Parathyroid adenoma (tissue), 2 donors: ENCODE measurements at regions not wholly inside any gene's neighbourhood (a gene's known extent, or its start where the extent isn't known, plus 50 kb on each side); places are given as distances from the start of the nearest gene placed in this dataset.

Experiments used
- H2AFZ ChIP-seq: fragments of 300-600 bp; sonication (generic); one replicate; pipeline ENCODE4 v1.7.0; 2017; ENCODE audit warnings: antibody characterized with exemption, mild to moderate bottlenecking
- H3K27ac ChIP-seq: fragments of 300-600 bp; sonication (generic); one replicate; pipeline ENCODE4 v1.7.0; 2017
- H3K27me3 ChIP-seq: fragments of 300-600 bp; sonication (generic); one replicate; pipeline ENCODE4 v1.7.0; 2017; ENCODE audit warnings: low read length; ENCODE audit not compliant: control insufficient read depth, insufficient read depth
- H3K36me3 ChIP-seq: fragments of 300-600 bp; sonication (generic); one replicate; pipeline ENCODE4 v1.7.0; 2017; ENCODE audit warnings: low read length; ENCODE audit not compliant: control insufficient read depth, insufficient read depth
- H3K4me1 ChIP-seq: fragments of 300-600 bp; sonication (generic); one replicate; pipeline ENCODE4 v1.7.0; 2017; ENCODE audit warnings: control low read depth
- H3K4me2 ChIP-seq: fragments of 300-600 bp; sonication (generic); one replicate; pipeline ENCODE4 v1.7.0; 2017; ENCODE audit warnings: low read length
- H3K4me3 ChIP-seq: fragments of 300-600 bp; sonication (generic); one replicate; pipeline ENCODE4 v1.7.0; 2017; ENCODE audit warnings: low read depth, low read length
- H3K79me2 ChIP-seq: fragments of 300-600 bp; sonication (generic); one replicate; pipeline ENCODE4 v1.7.0; 2017; ENCODE audit warnings: control low read depth
- H3K9ac ChIP-seq: fragments of 300-600 bp; sonication (generic); one replicate; pipeline ENCODE4 v1.7.0; 2017; ENCODE audit warnings: mild to moderate bottlenecking
- H3K9me3 ChIP-seq: fragments of 300-600 bp; sonication (generic); one replicate; pipeline ENCODE4 v1.7.0; 2017; ENCODE audit warnings: low read length; ENCODE audit not compliant: control insufficient read depth
- TF ChIP-seq, protein P1 (sequence below): fragments of 300-600 bp; sonication (generic); IDR thresholded peaks from one replicate; pipeline ENCODE4 v1.7.0; 2017; ENCODE audit warnings: antibody characterized with exemption, mild to moderate bottlenecking
- donor health status: primary hyperparathyroidism.

DNA sequence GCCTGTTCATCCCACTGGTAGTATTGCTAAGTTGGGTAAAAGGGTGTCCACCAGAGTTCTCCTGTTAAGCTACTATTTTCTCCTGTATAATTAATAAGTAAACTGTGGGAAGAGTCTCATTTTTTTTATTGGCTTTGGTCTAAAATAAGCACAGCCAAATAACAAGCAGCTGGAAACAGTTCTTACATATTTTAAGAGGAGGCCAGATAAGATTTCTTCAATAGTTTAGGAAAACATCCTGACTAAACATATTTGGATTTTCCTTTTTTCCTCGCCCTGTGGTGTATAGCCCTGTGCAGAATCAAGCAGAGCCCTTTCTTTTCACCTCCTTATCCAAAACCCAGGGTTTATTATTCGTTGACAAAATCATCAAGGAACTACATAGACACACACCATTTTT lies 122.2 kb upstream of the ZNF608 start:
- Histone ChIP-seq H3K4me3 (no peak overlapping the region), H3K4me1 (peaks cover 12% of the 10 kb centered on the region), H3K27ac (no peak overlapping the region), H3K4me2 (no peak overlapping the region), H3K9ac (no peak overlapping the region), H3K9me3 (no peaks in the 10 kb centered on the region), H2AFZ (peak overlapping the region; percentile 5), H3K27me3 (no peaks in the 10 kb centered on the region), H3K79me2 (no peaks in the 10 kb centered on the region), H3K36me3 (no peaks in the 10 kb centered on the region)
- TF ChIP-seq, protein P1, sequence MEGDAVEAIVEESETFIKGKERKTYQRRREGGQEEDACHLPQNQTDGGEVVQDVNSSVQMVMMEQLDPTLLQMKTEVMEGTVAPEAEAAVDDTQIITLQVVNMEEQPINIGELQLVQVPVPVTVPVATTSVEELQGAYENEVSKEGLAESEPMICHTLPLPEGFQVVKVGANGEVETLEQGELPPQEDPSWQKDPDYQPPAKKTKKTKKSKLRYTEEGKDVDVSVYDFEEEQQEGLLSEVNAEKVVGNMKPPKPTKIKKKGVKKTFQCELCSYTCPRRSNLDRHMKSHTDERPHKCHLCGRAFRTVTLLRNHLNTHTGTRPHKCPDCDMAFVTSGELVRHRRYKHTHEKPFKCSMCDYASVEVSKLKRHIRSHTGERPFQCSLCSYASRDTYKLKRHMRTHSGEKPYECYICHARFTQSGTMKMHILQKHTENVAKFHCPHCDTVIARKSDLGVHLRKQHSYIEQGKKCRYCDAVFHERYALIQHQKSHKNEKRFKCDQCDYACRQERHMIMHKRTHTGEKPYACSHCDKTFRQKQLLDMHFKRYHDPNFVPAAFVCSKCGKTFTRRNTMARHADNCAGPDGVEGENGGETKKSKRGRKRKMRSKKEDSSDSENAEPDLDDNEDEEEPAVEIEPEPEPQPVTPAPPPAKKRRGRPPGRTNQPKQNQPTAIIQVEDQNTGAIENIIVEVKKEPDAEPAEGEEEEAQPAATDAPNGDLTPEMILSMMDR: no peak

GRCh38 chr5:124869426-124870033 lies 123.1 kb upstream of the ZNF608 start:
- Histone ChIP-seq H3K4me2 (no peak overlapping the region), H2AFZ (no peak overlapping the region), H3K27me3 (no peaks in the 10 kb centered on the region), H3K9ac (no peak overlapping the region), H3K9me3 (no peaks in the 10 kb centered on the region), H3K4me1 (peaks cover 12% of the 10 kb centered on the region), H3K4me3 (no peak overlapping the region), H3K79me2 (no peaks in the 10 kb centered on the region), H3K27ac (no peak overlapping the region), H3K36me3 (no peaks in the 10 kb centered on the region)
- TF ChIP-seq, protein P1: no peak

DNA sequence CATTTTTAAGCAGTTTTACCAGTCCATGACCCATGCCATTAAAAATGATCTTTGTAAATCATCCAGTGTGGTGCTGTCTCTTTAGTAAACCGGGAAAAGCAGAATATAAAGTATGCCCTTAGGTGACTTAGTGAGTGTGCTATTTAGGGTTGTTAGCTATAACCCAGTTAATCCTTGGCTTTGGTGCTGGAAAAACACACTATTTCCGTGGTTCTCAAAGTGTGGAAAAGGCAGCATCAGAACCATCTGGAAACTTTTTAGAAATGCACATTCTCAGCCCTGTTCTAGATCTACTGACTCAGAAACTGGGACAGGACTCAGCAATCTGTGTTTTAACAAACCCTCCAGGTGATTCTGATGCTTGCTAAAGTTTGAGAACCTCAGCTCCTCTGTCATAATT lies 123.6 kb upstream of the ZNF608 start:
- Histone ChIP-seq H3K9ac (no peak overlapping the region), H3K27ac (no peak overlapping the region), H3K27me3 (no peaks in the 10 kb centered on the region), H3K9me3 (no peaks in the 10 kb centered on the region), H3K4me3 (no peak overlapping the region), H3K36me3 (no peaks in the 10 kb centered on the region), H3K4me2 (no peak overlapping the region), H3K4me1 (peaks cover 12% of the 10 kb centered on the region), H2AFZ (no peak overlapping the region), H3K79me2 (no peaks in the 10 kb centered on the region)
- TF ChIP-seq, protein P1: no peak

GRCh38 chr5:124871303-124871702 lies 124.9 kb upstream of the ZNF608 start:
- Histone ChIP-seq H3K9ac (no peak overlapping the region), H3K27ac (no peak overlapping the region), H3K9me3 (no peaks in the 10 kb centered on the region), H3K36me3 (no peaks in the 10 kb centered on the region), H3K27me3 (no peaks in the 10 kb centered on the region), H3K79me2 (no peaks in the 10 kb centered on the region), H2AFZ (no peak overlapping the region), H3K4me3 (no peak overlapping the region), H3K4me2 (no peak overlapping the region), H3K4me1 (peaks cover 12% of the 10 kb centered on the region)
- TF ChIP-seq, protein P1: no peak

DNA sequence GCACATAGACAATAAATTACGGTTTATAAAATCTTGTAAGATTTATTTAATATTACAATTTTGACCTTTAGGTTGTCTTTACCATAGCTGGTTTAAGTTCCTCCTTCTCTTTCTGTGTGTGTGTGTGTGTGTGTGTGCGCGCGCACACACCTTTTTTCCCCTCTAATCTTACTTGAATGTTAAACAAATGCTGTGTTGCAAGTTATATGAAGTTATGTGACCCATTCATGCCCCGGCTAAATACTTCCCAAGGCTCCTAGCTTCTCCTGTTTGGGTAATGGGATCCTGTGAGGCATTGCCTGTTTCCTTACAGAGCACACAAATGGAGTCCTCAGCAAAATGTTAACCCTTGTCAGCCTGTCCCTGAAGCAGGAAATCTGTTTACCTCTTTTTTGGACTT lies 125.6 kb upstream of the ZNF608 start:
- H3K27me3 ChIP-seq: no peaks in the 10 kb centered on the region
- H3K9me3 ChIP-seq: no peaks in the 10 kb centered on the region
- H3K4me2 ChIP-seq: no peak overlapping the region
- no peaks in the 10 kb centered on the region for H3K36me3 ChIP-seq
- peaks cover 7% of the 10 kb centered on the region for H3K4me1 ChIP-seq
- H3K4me3 ChIP-seq: no peak overlapping the region
- H3K27ac ChIP-seq: no peak overlapping the region
- no peak overlapping the region for H3K9ac ChIP-seq
- no peak overlapping the region for H2AFZ ChIP-seq
- H3K79me2 ChIP-seq: no peaks in the 10 kb centered on the region
- TF ChIP-seq, protein P1: no peak
